Adrenal gland (tissue), 5 donors: ENCODE measurements at regions not wholly inside any gene's neighbourhood (a gene's known extent, or its start where the extent isn't known, plus 50 kb on each side); places are given as distances from the start of the nearest gene placed in this dataset.
"Not testable (repeated sequence)": the region's sequence is repeated elsewhere in the genome, so short reads cannot be mapped to it uniquely, and the experiment has no call there.

Experiments
- POLR2A ChIP-seq, 2 donors: fragments of 450-650 bp; IDR thresholded peaks; one replicate each; pipeline ENCODE4 v1.6.1; 2017; ENCODE audit warnings: antibody characterized with exemption in 2 of 2, mild to moderate bottlenecking in 2 of 2, moderate library complexity in 1 of 2
- TF ChIP-seq, protein P1 (sequence below), 6 experiments: fragments of 450-650 bp in 4 of 6; fragments of 200-600 bp in 2 of 6; sonication (generic) in 1 of 6; IDR thresholded peaks; 1 replicate in 5 of 6; 2 replicates in 1 of 6; pipeline versions ENCODE4 v1.5.1 to v1.8.0; 2016 to 2021; ENCODE audit warnings: antibody characterized with exemption in 6 of 6, mild to moderate bottlenecking in 2 of 6, moderate library complexity in 1 of 6
- donor health status: DM: no; HTN: no; CAD: no.

GRCh38 chr9:82490821-82491220 is 502.2 kb downstream of the SPATA31D1 start:
- TF ChIP-seq, protein P1, sequence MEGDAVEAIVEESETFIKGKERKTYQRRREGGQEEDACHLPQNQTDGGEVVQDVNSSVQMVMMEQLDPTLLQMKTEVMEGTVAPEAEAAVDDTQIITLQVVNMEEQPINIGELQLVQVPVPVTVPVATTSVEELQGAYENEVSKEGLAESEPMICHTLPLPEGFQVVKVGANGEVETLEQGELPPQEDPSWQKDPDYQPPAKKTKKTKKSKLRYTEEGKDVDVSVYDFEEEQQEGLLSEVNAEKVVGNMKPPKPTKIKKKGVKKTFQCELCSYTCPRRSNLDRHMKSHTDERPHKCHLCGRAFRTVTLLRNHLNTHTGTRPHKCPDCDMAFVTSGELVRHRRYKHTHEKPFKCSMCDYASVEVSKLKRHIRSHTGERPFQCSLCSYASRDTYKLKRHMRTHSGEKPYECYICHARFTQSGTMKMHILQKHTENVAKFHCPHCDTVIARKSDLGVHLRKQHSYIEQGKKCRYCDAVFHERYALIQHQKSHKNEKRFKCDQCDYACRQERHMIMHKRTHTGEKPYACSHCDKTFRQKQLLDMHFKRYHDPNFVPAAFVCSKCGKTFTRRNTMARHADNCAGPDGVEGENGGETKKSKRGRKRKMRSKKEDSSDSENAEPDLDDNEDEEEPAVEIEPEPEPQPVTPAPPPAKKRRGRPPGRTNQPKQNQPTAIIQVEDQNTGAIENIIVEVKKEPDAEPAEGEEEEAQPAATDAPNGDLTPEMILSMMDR (IDR thresholded peaks at IDR 0.05), result not testable (repeated sequence)
- not testable (repeated sequence) for TF ChIP-seq POLR2A (IDR thresholded peaks at IDR 0.05)
